CD14-positive monocyte (primary cell): ENCODE measurements at regions not wholly inside any gene's neighbourhood (a gene's known extent, or its start where the extent isn't known, plus 50 kb on each side); places are given as distances from the start of the nearest gene placed in this dataset.

Experiments used
- DNase-seq, 3 donors: peaks; one replicate each; pipeline ENCODE4 v3.0.0-alpha.2; 2011 to 2022
- H2AFZ ChIP-seq: 2 replicates; pipeline ENCODE4 v1.6.0; 2012; ENCODE audit warnings: mild to moderate bottlenecking, low read depth, low read length, inconsistent platforms; ENCODE audit not compliant: insufficient read depth, poor library complexity, severe bottlenecking
- H3K27ac ChIP-seq, 2 donors: 1 replicate in 1 of 2; 2 replicates in 1 of 2; pipeline ENCODE4 v1.5.1; 2012 to 2013; ENCODE audit warnings: low read length in 2 of 2, control low read depth in 1 of 2, inconsistent platforms in 1 of 2, low read depth in 1 of 2, mild to moderate bottlenecking in 1 of 2
- H3K27me3 ChIP-seq, 2 donors: one replicate each; pipeline versions ENCODE4 v1.6.0 to v1.6.1; 2011 to 2013; ENCODE audit warnings: low read length in 2 of 2; ENCODE audit not compliant: control insufficient read depth in 2 of 2, insufficient read depth in 2 of 2
- H3K36me3 ChIP-seq, 2 donors: replicated peaks in 1 of 2; 1 replicate in 1 of 2; 2 replicates in 1 of 2; pipeline versions ENCODE4 v1.5.1 to v1.6.1; 2012 to 2013; ENCODE audit warnings: low read length in 2 of 2, control low read depth in 1 of 2, inconsistent platforms in 1 of 2, mild to moderate bottlenecking in 1 of 2; ENCODE audit not compliant: insufficient read depth in 2 of 2, control insufficient read depth in 1 of 2
- H3K4me1 ChIP-seq, 2 donors: 1 replicate in 1 of 2; 2 replicates in 1 of 2; pipeline versions ENCODE4 v1.5.1 to v1.6.1; 2012 to 2013; ENCODE audit warnings: low read length in 2 of 2, control low read depth in 1 of 2, inconsistent platforms in 1 of 2, mild to moderate bottlenecking in 1 of 2, moderate library complexity in 1 of 2; ENCODE audit not compliant: insufficient read depth in 2 of 2, control insufficient read depth in 1 of 2
- H3K4me2 ChIP-seq: replicated peaks from 2 replicates; pipeline ENCODE3; 2012; ENCODE audit warnings: low read length, moderate library complexity, mild to moderate bottlenecking; ENCODE audit not compliant: poor library complexity, severe bottlenecking; ENCODE audit errors: extremely low read depth
- H3K4me3 ChIP-seq, 3 experiments: fragments of 200-600 bp in 1 of 3; sonication (generic) in 1 of 3; replicated peaks in 1 of 3; 1 replicate in 2 of 3; 2 replicates in 1 of 3; pipeline ENCODE4 v1.5.1; 2011 to 2013; ENCODE audit warnings: low read length in 3 of 3, mild to moderate bottlenecking in 3 of 3, control low read depth in 2 of 3, low read depth in 2 of 3, inconsistent platforms in 1 of 3, moderate library complexity in 1 of 3
- H3K79me2 ChIP-seq: 2 replicates; pipeline ENCODE4 v1.6.0; 2012; ENCODE audit warnings: mild to moderate bottlenecking, control low read depth, inconsistent platforms, low read length, moderate library complexity; ENCODE audit not compliant: insufficient read depth
- H3K9ac ChIP-seq: 2 replicates; pipeline ENCODE4 v1.6.0; 2017; ENCODE audit warnings: low read length, mild to moderate bottlenecking; ENCODE audit not compliant: insufficient read depth, poor library complexity, severe bottlenecking
- H3K9me3 ChIP-seq, 2 donors: replicated peaks in 1 of 2; 1 replicate in 1 of 2; 2 replicates in 1 of 2; pipeline versions ENCODE4 v1.5.1 to v1.6.1; 2012 to 2013; ENCODE audit warnings: low read length in 2 of 2, control low read depth in 1 of 2; ENCODE audit not compliant: control insufficient read depth in 1 of 2, insufficient read depth in 1 of 2
- H4K20me1 ChIP-seq: 2 replicates; pipeline ENCODE4 v1.6.0; 2012; ENCODE audit warnings: mild to moderate bottlenecking, low read length, control low read depth, moderate library complexity; ENCODE audit not compliant: insufficient read depth
- H3K27ac Mint-ChIP-seq, 7 donors: one replicate each; pipeline ENCODE4 v1.8.0; 2020; ENCODE audit warnings: mild to moderate bottlenecking in 7 of 7, mixed read lengths in 7 of 7, moderate library complexity in 6 of 7, inconsistent platforms in 2 of 7
- H3K27me3 Mint-ChIP-seq, 3 donors: one replicate each; pipeline ENCODE4 v1.8.0; 2021 to 2022; ENCODE audit warnings: low read depth in 3 of 3, mild to moderate bottlenecking in 3 of 3, mixed read lengths in 3 of 3, moderate library complexity in 3 of 3, inconsistent platforms in 1 of 3
- H3K36me3 Mint-ChIP-seq, 2 donors: one replicate each; pipeline ENCODE4 v1.8.0; 2020; ENCODE audit warnings: mixed read lengths in 2 of 2, inconsistent platforms in 1 of 2, mild to moderate bottlenecking in 1 of 2
- H3K4me1 Mint-ChIP-seq: one replicate; pipeline ENCODE4 v1.8.0; 2020; ENCODE audit warnings: mild to moderate bottlenecking, mixed read lengths
- H3K4me3 Mint-ChIP-seq, 2 donors: one replicate each; pipeline ENCODE4 v1.8.0; 2020; ENCODE audit warnings: mild to moderate bottlenecking in 2 of 2, mixed read lengths in 2 of 2, moderate library complexity in 1 of 2
- H3K9me3 Mint-ChIP-seq, 7 donors: one replicate each; pipeline ENCODE4 v1.8.0; 2020 to 2022; ENCODE audit warnings: mixed read lengths in 7 of 7, mild to moderate bottlenecking in 6 of 7, moderate library complexity in 6 of 7, inconsistent platforms in 2 of 7
- WGBS: methylation state at CpG from one replicate; pipeline ENCODE4 v1.1.5; 2013; ENCODE audit warnings: missing lambda C conversion rate; ENCODE audit not compliant: insufficient coverage; 5-methylcytosine and 5-hydroxymethylcytosine counted together
- intact Hi-C, 2 donors: fragments of 100-400 bp; cut with micrococcal nuclease; formaldehyde crosslinking; loops; one replicate each; pipeline versions ENCODE4 v1.15.0 to v1.15.1; 2023
- TF ChIP-seq, protein P1 (sequence below): fragments of 200-600 bp; IDR thresholded peaks from one replicate; pipeline ENCODE4 v1.8.0; 2022; ENCODE audit warnings: antibody characterized with exemption, mild to moderate bottlenecking

DNA sequence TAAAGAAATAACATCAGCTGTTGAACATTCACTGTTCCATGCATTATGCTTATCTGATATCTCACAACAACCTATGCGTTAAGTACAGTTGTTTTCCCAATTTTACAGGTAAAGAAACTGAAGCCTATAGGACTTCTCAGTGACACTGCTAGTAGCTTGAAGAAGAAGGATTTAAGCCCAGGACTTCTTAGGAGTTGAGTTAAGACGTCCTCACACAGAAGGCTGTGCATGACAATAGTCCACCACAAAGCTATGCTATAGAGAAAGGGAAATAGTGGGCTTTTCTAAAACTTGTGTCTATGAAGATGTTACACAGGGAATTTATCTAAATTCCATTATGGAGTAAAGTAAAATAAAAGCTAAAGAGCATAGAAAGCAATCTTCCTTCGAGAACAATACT is 120.5 kb upstream of the RASSF8 start:
- H3K9me3 Mint-ChIP-seq: peaks cover 0 to 17% (median 5%) of the 10 kb centered on the region in 7 donors
- no peak overlapping the region for H3K27ac Mint-ChIP-seq
- Histone ChIP-seq H3K27me3 (no peaks in the 10 kb centered on the region), H3K36me3 (no peaks in the 10 kb centered on the region), H2AFZ (no peak overlapping the region), H3K9me3 (no peaks in the 10 kb centered on the region), H3K4me2 (no peak overlapping the region), H3K4me3 (no peak overlapping the region), H3K9ac (no peak overlapping the region), H3K79me2 (no peaks in the 10 kb centered on the region), H3K27ac (no peak overlapping the region), H3K4me1 (no peaks in the 10 kb centered on the region), H4K20me1 (no peaks in the 10 kb centered on the region)
- H3K4me1 Mint-ChIP-seq: no peaks in the 10 kb centered on the region
- TF ChIP-seq, protein P1, sequence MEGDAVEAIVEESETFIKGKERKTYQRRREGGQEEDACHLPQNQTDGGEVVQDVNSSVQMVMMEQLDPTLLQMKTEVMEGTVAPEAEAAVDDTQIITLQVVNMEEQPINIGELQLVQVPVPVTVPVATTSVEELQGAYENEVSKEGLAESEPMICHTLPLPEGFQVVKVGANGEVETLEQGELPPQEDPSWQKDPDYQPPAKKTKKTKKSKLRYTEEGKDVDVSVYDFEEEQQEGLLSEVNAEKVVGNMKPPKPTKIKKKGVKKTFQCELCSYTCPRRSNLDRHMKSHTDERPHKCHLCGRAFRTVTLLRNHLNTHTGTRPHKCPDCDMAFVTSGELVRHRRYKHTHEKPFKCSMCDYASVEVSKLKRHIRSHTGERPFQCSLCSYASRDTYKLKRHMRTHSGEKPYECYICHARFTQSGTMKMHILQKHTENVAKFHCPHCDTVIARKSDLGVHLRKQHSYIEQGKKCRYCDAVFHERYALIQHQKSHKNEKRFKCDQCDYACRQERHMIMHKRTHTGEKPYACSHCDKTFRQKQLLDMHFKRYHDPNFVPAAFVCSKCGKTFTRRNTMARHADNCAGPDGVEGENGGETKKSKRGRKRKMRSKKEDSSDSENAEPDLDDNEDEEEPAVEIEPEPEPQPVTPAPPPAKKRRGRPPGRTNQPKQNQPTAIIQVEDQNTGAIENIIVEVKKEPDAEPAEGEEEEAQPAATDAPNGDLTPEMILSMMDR: no peak
- H3K27me3 Mint-ChIP-seq: peaks cover 0 to 2% (median 0%) of the 10 kb centered on the region in 3 donors
- 80% methylated on average over 1 of the region's 3 CpGs for WGBS
- no peaks in the 10 kb centered on the region for H3K36me3 Mint-ChIP-seq
- DNase-seq: no peak
- no peak overlapping the region for H3K4me3 Mint-ChIP-seq
- intact Hi-C loops: no loop called here

DNA sequence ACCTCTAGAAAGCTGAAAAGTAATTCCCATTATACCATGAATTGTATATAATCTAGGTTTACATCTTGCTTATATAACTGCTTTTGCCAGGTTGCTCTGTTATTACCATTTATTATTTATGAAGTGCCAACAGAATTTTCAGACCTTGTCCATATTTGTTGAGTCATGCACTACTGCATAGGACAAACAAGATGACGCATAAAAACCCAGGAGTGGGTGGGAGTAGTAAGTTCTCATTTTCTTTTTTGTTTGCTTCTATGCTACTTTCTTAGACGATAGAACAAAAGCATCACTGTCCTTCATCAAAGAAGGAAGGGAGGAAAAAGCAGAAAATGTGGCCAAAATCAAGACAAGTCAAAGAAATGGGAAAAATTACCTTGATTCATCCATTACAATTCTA is 119.0 kb upstream of the RASSF8 start:
- Histone ChIP-seq H3K9me3 (no peaks in the 10 kb centered on the region), H2AFZ (no peak overlapping the region), H3K4me3 (no peak overlapping the region), H3K4me2 (no peak overlapping the region), H3K79me2 (no peaks in the 10 kb centered on the region), H3K27me3 (no peaks in the 10 kb centered on the region), H3K4me1 (no peaks in the 10 kb centered on the region), H3K9ac (no peak overlapping the region), H3K36me3 (no peaks in the 10 kb centered on the region), H4K20me1 (no peaks in the 10 kb centered on the region), H3K27ac (no peak overlapping the region)
- no peak for DNase-seq
- Mint-ChIP-seq H3K4me1 (no peaks in the 10 kb centered on the region), H3K36me3 (no peaks in the 10 kb centered on the region), H3K9me3 (peaks cover 0 to 17% (median 5%) of the 10 kb centered on the region in 7 donors), H3K27ac (no peak overlapping the region), H3K27me3 (peaks cover 0 to 2% (median 0%) of the 10 kb centered on the region in 3 donors), H3K4me3 (no peak overlapping the region)
- intact Hi-C loops: no loop called here
- WGBS: no CpG with 5 or more reads among the region's 2 CpGs
- TF ChIP-seq, protein P1: no peak
